Fibroblast of gingiva (primary cell): ENCODE measurements at regions not wholly inside any gene's neighbourhood (a gene's known extent, or its start where the extent isn't known, plus 50 kb on each side); places are given as distances from the start of the nearest gene placed in this dataset.

ENCODE experiments used
- DNase-seq: peaks from one replicate; pipeline ENCODE4 v3.0.0-alpha.2; 2011; ENCODE audit warnings: low read depth

GRCh38 chr4:135672202-135672601 lies 1470.6 kb upstream of the PABPC4L start:
- DNase-seq, result no peak

GRCh38 chr4:135670548-135670947 lies 1469.0 kb upstream of the PABPC4L start:
- DNase-seq, result no peak
